H9 (cell line): ENCODE measurements at regions not wholly inside any gene's neighbourhood (a gene's known extent, or its start where the extent isn't known, plus 50 kb on each side); places are given as distances from the start of the nearest gene placed in this dataset.

Source experiments
- DNase-seq: peaks from one replicate; pipeline ENCODE4 v3.0.0-alpha.2; 2017
- H2AFZ ChIP-seq: one replicate; pipeline ENCODE4 v1.6.1; 2013; ENCODE audit warnings: mild to moderate bottlenecking, low read length, control low read depth, moderate library complexity
- H2AK5ac ChIP-seq: 2 replicates; pipeline ENCODE4 v1.6.1; 2013; ENCODE audit warnings: low read length, control low read depth, mixed read lengths; ENCODE audit not compliant: insufficient read length
- H2BK120ac ChIP-seq: one replicate; pipeline ENCODE4 v1.6.1; 2013; ENCODE audit warnings: low read depth, mild to moderate bottlenecking, low read length, control low read depth, inconsistent platforms; ENCODE audit not compliant: poor library complexity, severe bottlenecking
- H2BK12ac ChIP-seq: 2 replicates; pipeline ENCODE4 v1.6.1; 2013; ENCODE audit warnings: low read length, control low read depth, mixed read lengths, low read depth; ENCODE audit not compliant: insufficient read length
- H2BK15ac ChIP-seq: 2 replicates; pipeline ENCODE4 v1.6.1; 2013; ENCODE audit warnings: low read depth, low read length, control low read depth
- H2BK20ac ChIP-seq: one replicate; pipeline ENCODE4 v1.6.1; 2013; ENCODE audit warnings: low read depth, mild to moderate bottlenecking, low read length, control low read depth, inconsistent platforms; ENCODE audit not compliant: poor library complexity, severe bottlenecking
- H2BK5ac ChIP-seq: 2 replicates; pipeline ENCODE4 v1.6.1; 2013; ENCODE audit warnings: low read length, control low read depth, mixed read lengths; ENCODE audit not compliant: insufficient read length
- H3K14ac ChIP-seq: 2 replicates; pipeline ENCODE4 v1.6.1; 2013; ENCODE audit warnings: low read length, control low read depth; ENCODE audit not compliant: insufficient read depth
- H3K18ac ChIP-seq: 2 replicates; pipeline ENCODE4 v1.6.1; 2013; ENCODE audit warnings: low read depth, mild to moderate bottlenecking, mixed read lengths, low read length, control low read depth; ENCODE audit not compliant: insufficient read length
- H3K23ac ChIP-seq: 2 replicates; pipeline ENCODE4 v1.6.1; 2013; ENCODE audit warnings: low read length, control low read depth, mixed read lengths, low read depth; ENCODE audit not compliant: insufficient read length
- H3K23me2 ChIP-seq: 2 replicates; pipeline ENCODE4 v1.6.1; 2013; ENCODE audit warnings: low read depth, mild to moderate bottlenecking, mixed read lengths, low read length, control low read depth; ENCODE audit not compliant: insufficient read length, poor library complexity, severe bottlenecking
- H3K27ac ChIP-seq: 2 replicates; pipeline ENCODE4 v1.5.1; 2013; ENCODE audit warnings: low read length, control low read depth, mixed read lengths, low read depth; ENCODE audit not compliant: insufficient read length
- H3K27me3 ChIP-seq: 2 replicates; pipeline ENCODE4 v1.6.1; 2013; ENCODE audit warnings: low read length, control low read depth, inconsistent platforms; ENCODE audit not compliant: insufficient read depth
- H3K4ac ChIP-seq: 2 replicates; pipeline ENCODE4 v1.6.1; 2013; ENCODE audit warnings: low read depth, mild to moderate bottlenecking, control low read depth, inconsistent platforms, low read length, moderate library complexity
- H3K4me1 ChIP-seq: 2 replicates; pipeline ENCODE4 v1.6.1; 2013; ENCODE audit warnings: low read length, control low read depth, inconsistent platforms; ENCODE audit not compliant: insufficient read depth
- H3K4me2 ChIP-seq: 2 replicates; pipeline ENCODE4 v1.6.1; 2013; ENCODE audit warnings: low read length, control low read depth, mixed read lengths; ENCODE audit not compliant: insufficient read length, insufficient read depth
- H3K56ac ChIP-seq: 2 replicates; pipeline ENCODE4 v1.6.1; 2013; ENCODE audit warnings: low read depth, mild to moderate bottlenecking, mixed read lengths, low read length, control low read depth; ENCODE audit not compliant: insufficient read length
- H3K79me1 ChIP-seq: 2 replicates; pipeline ENCODE4 v1.6.1; 2013; ENCODE audit warnings: low read depth, mild to moderate bottlenecking, moderate library complexity, low read length, control low read depth, inconsistent platforms; ENCODE audit not compliant: insufficient read depth, poor library complexity, severe bottlenecking
- H3K79me2 ChIP-seq: 2 replicates; pipeline ENCODE4 v1.6.1; 2013; ENCODE audit warnings: low read length, control low read depth, inconsistent platforms; ENCODE audit not compliant: insufficient read depth
- H3K9ac ChIP-seq: 2 replicates; pipeline ENCODE4 v1.6.1; 2013; ENCODE audit warnings: low read length, control low read depth, mixed read lengths; ENCODE audit not compliant: insufficient read length; ENCODE audit errors: extremely low read depth
- H3K9me3 ChIP-seq: one replicate; pipeline ENCODE4 v1.6.1; 2013; ENCODE audit warnings: low read depth, low read length, inconsistent platforms; ENCODE audit not compliant: control insufficient read depth
- H3T11ph ChIP-seq: one replicate; pipeline ENCODE4 v1.6.1; 2013; ENCODE audit warnings: mild to moderate bottlenecking, low read length, control low read depth, inconsistent platforms
- H4K20me1 ChIP-seq: one replicate; pipeline ENCODE4 v1.6.1; 2013; ENCODE audit not compliant: control insufficient read depth, insufficient read length, insufficient read depth
- H4K5ac ChIP-seq: 2 replicates; pipeline ENCODE4 v1.6.1; 2013; ENCODE audit warnings: low read depth, mild to moderate bottlenecking, mixed read lengths, low read length, control low read depth; ENCODE audit not compliant: insufficient read length
- H4K8ac ChIP-seq: replicated peaks from 2 replicates; pipeline ENCODE4 v1.6.1; 2013; ENCODE audit warnings: low read length, control low read depth, mixed read lengths, low read depth; ENCODE audit not compliant: insufficient read length
- H4K91ac ChIP-seq: 2 replicates; pipeline ENCODE4 v1.6.1; 2013; ENCODE audit warnings: low read depth, mild to moderate bottlenecking, moderate library complexity, mixed read lengths, low read length, control low read depth; ENCODE audit not compliant: insufficient read length
- H3K27ac Mint-ChIP-seq, 3 experiments: 2 replicates in 2 of 3; 3 replicates in 1 of 3; pipeline ENCODE4 v1.8.0; 2020 to 2021; ENCODE audit warnings: mixed read lengths in 3 of 3, mild to moderate bottlenecking in 1 of 3, moderate library complexity in 1 of 3
- H3K27me3 Mint-ChIP-seq: 2 replicates; pipeline ENCODE4 v1.8.0; 2021; ENCODE audit warnings: low read depth, mild to moderate bottlenecking, moderate library complexity, mixed read lengths
- H3K36me3 Mint-ChIP-seq, 3 experiments: 2 replicates in 2 of 3; 3 replicates in 1 of 3; pipeline ENCODE4 v1.8.0; 2020 to 2021; ENCODE audit warnings: low read depth in 3 of 3, mixed read lengths in 3 of 3; ENCODE audit not compliant: insufficient read depth in 1 of 3
- H3K4me1 Mint-ChIP-seq, 2 experiments: 2 replicates each; pipeline ENCODE4 v1.8.0; 2020; ENCODE audit warnings: mixed read lengths in 2 of 2
- H3K4me3 Mint-ChIP-seq, 2 experiments: 2 replicates in 1 of 2; 3 replicates in 1 of 2; pipeline ENCODE4 v1.8.0; 2020 to 2021; ENCODE audit warnings: mild to moderate bottlenecking in 2 of 2, mixed read lengths in 2 of 2, moderate library complexity in 1 of 2
- H3K9me3 Mint-ChIP-seq, 2 experiments: 2 replicates in 1 of 2; 3 replicates in 1 of 2; pipeline ENCODE4 v1.8.0; 2020; ENCODE audit warnings: mild to moderate bottlenecking in 2 of 2, mixed read lengths in 2 of 2, moderate library complexity in 1 of 2
- WGBS: extraction: QIAGEN DNeasy Blood & Tissue Kit; methylation state at CpG from one replicate; pipeline ENCODE4 v1.1.7; 2013; ENCODE audit warnings: missing lambda C conversion rate, low lambda C conversion rate, mixed read lengths; ENCODE audit not compliant: insufficient read length; ENCODE audit errors: extremely low coverage; 5-methylcytosine and 5-hydroxymethylcytosine counted together
- TF ChIP-seq, protein P1 (sequence below): fragments of 200-600 bp; sonication (generic); conservative IDR thresholded peaks from 3 replicates; pipeline ENCODE4 v1.8.0; 2021; ENCODE audit warnings: antibody characterized with exemption, mild to moderate bottlenecking

DNA sequence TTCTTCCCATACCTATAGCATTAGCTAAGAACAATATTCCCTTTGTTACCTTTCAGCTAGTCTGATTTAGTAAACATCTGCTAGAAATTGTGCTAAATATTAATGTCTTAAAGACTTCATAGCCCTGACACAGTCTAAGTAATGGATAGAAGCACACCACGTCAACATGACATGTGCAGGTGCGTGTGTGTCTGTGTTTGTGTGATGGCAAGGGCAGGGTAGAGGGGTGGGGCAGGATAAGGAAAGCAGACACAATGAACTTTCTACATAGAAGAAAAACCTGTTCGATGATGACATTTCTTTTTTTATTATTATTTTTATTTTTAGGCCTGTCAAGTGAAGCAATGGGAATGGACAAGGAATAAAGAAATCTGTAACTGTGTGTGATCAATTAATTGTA, 223.3 kb downstream of the NOL4 start:
- Histone ChIP-seq H3K4ac (no peak overlapping the region), H3K56ac (no peak overlapping the region), H4K20me1 (no peaks in the 10 kb centered on the region), H3K27me3 (no peaks in the 10 kb centered on the region), H3K4me2 (no peak overlapping the region), H2BK120ac (no peak overlapping the region), H2BK15ac (no peak overlapping the region), H3K79me2 (no peaks in the 10 kb centered on the region), H2AK5ac (no peak overlapping the region), H3K14ac (no peak overlapping the region), H4K8ac (no peak overlapping the region), H3K18ac (no peak overlapping the region), H3T11ph (no peak overlapping the region), H2BK5ac (no peak overlapping the region), H3K9ac (no peak overlapping the region), H2BK12ac (no peak overlapping the region), H2AFZ (no peak overlapping the region), H3K23me2 (no peaks in the 10 kb centered on the region), H4K91ac (no peak overlapping the region), H2BK20ac (no peak overlapping the region), H3K27ac (no peak overlapping the region), H3K4me1 (peaks cover 2% of the 10 kb centered on the region; the same call in 1 of the 2 replicates), H3K79me1 (no peaks in the 10 kb centered on the region), H3K9me3 (no peaks in the 10 kb centered on the region), H3K23ac (no peak overlapping the region), H4K5ac (no peak overlapping the region)
- Mint-ChIP-seq H3K36me3 (peaks cover 0 to 26% (median 16%) of the 10 kb centered on the region in 3 experiments), H3K4me1 (peaks cover 12% of the 10 kb centered on the region in 2 experiments), H3K9me3 (peaks cover 17 to 20% of the 10 kb centered on the region in 2 experiments; a peak in 4 of 5 replicates), H3K27ac (no peak overlapping the region), H3K27me3 (no peaks in the 10 kb centered on the region), H3K4me3 (no peak overlapping the region)
- TF ChIP-seq, protein P1, sequence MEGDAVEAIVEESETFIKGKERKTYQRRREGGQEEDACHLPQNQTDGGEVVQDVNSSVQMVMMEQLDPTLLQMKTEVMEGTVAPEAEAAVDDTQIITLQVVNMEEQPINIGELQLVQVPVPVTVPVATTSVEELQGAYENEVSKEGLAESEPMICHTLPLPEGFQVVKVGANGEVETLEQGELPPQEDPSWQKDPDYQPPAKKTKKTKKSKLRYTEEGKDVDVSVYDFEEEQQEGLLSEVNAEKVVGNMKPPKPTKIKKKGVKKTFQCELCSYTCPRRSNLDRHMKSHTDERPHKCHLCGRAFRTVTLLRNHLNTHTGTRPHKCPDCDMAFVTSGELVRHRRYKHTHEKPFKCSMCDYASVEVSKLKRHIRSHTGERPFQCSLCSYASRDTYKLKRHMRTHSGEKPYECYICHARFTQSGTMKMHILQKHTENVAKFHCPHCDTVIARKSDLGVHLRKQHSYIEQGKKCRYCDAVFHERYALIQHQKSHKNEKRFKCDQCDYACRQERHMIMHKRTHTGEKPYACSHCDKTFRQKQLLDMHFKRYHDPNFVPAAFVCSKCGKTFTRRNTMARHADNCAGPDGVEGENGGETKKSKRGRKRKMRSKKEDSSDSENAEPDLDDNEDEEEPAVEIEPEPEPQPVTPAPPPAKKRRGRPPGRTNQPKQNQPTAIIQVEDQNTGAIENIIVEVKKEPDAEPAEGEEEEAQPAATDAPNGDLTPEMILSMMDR: no peak
- DNase-seq: no peak
- WGBS: no CpG with 5 or more reads among the region's 3 CpGs
